Epithelial cell of prostate (primary cell): ENCODE measurements at regions not wholly inside any gene's neighbourhood (a gene's known extent, or its start where the extent isn't known, plus 50 kb on each side); places are given as distances from the start of the nearest gene placed in this dataset.

Experiments
- DNase-seq: peaks from one replicate; pipeline ENCODE4 v3.0.0-alpha.2; 2011; ENCODE audit warnings: low read depth, low spot score
- H3K27ac ChIP-seq: fragments of 450-650 bp; 2 replicates; pipeline ENCODE4 v1.5.1; 2017; ENCODE audit warnings: mild to moderate bottlenecking

DNA sequence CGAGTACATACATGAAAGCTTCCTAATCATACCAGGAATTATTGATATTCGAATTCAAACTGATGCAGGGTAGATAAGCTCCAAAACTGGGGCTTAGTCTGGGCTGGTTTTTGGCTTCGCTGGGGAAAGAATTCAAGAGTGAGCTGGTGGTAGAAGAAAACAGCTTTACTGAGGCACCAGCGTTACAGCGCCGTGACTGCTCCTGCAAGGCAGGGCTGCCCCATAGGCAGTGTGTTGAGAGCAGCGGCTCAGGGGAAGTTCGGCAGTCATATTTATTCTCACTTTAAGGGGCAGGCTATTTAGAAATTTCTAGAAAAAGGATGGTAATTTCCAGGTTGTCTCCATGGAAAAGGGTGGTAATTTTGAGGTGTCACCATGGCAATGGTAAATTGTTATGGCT, 292.6 kb upstream of the TCF4 start:
- no peak overlapping the region for H3K27ac ChIP-seq
- no peak for DNase-seq

- no peak for DNase-seq
- no peak overlapping the region for H3K27ac ChIP-seq
These were observed 291.3 kb upstream of the TCF4 start for GRCh38 chr18:55879331-55879730.

DNA sequence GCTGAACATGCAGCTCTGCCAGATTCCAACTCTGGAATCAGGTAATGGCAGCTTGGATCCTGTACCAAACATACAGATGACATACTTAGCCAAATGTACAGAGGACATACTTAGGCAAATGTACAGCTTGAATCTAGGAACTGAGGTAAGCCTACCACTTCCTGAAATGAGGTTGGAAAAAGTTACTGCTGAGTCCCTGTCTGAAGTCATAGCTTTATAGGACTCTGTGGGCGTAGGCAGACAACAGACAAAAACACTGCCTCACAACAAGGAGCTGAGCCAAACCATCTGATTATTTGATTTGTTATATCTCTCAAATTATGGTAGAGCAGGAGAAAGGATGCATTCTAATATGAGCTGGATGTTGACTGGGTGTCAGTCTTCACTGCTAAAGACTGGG, 290.2 kb upstream of the TCF4 start:
- no peak for DNase-seq
- H3K27ac ChIP-seq: no peak overlapping the region

DNA sequence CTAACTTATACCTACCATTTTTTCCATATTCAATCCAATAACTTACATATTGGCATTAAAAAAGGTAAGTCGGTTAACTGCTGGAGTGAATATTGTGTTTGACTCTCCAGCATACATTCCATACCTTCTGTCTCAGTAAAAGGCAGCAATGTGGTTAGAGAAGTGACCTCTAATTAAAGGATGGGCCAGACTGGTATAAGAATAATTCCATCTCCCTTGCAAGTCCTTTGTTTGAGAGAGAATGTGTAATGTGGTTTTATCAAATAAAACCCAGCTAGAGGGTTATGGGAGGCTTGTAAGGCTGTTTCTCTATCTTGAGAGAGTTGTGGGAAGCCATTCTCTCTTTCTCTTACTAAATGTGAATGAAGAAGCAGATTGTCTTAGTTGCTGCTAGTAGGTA, 289.3 kb upstream of the TCF4 start:
- DNase-seq: no peak
- no peak overlapping the region for H3K27ac ChIP-seq

- DNase-seq: no peak
- no peak overlapping the region for H3K27ac ChIP-seq
These were observed 288.3 kb upstream of the TCF4 start for GRCh38 chr18:55876254-55876653.

GRCh38 chr18:55875371-55875901, 287.4 kb upstream of the TCF4 start:
- no peak overlapping the region for H3K27ac ChIP-seq
- no peak for DNase-seq

DNA sequence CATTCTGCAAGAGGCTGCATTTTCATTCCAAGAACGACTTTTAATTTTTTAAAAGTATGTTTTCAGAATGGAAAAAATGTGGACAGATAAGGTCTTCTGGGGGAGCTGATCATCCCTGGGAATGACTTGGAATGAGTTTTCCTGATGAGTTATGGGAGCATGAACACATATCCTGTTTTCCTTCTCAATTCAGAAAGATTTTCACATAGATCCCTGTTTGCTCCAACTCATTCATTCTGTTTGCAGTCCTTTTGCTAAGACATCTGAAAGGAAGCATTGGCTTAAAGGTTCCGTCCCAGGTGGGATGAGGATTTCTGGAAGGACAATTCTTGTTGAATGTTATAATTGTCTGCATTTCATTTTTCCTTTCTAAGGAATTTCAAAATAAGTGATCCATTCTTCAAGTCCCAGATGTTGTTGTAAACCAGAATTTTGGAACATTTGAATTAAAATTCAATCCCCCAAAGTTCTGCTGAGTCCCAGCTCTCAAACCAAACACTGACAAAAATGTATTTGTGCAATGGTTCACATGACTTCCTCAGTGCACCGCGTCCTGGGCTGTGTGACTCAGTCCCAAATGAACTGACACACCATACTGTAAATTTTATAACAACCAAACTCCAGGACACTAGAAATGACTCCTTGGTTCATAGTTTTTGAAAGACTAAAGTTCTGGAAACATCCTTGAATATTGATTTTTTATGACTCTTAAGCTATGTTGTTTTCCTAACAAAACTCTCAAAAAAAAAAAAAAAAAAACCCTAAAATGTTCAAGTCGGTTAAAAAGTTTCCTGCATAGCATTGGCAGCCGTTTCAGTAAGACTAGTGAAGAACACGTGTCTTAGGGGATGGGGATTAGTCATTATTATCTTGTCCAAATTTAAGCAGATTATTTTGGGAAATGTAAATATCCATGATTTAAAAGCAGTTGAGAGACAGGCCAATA, 281.8 kb upstream of the TCF4 start:
- DNase-seq: no peak
- H3K27ac ChIP-seq: no peak overlapping the region

DNA sequence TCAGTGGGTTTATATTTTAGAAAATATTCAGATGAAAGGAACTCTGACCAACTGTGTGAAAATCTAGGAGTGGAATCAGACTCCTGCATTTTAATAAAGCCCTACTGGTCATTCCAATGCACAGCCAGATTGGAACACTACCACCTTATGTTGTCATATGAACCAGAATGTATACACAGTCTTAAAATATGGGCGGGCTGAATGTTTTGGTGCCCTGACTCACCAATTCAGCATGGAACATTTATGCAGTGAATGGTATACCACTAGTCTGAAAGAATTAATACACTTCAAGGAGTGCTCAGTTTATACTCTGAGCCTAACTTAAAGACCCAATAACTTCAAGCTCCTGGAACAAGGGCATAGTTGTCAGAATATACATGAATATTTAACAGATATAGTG, 280.9 kb upstream of the TCF4 start:
- H3K27ac ChIP-seq: no peak overlapping the region
- no peak for DNase-seq

DNA sequence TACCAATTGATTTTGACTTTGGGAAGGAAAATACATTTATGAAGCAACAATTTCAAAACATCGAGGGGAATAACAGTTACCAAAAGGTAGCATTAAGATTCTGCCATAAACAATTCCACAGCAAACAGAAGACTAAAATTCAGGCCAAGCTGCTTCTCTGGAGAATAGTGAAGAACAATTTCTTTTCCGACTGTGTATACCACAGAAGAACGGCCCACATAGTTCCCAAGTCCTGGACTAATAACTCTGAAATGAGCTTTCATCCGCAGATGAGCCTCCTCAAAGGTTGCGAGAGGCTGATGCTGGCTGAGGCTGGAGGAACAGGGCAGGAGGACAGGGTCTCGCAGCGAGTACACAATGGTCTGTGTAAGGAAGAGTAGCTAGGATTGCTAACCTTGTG, 278.9 kb upstream of the TCF4 start:
- DNase-seq: no peak
- no peak overlapping the region for H3K27ac ChIP-seq

DNA sequence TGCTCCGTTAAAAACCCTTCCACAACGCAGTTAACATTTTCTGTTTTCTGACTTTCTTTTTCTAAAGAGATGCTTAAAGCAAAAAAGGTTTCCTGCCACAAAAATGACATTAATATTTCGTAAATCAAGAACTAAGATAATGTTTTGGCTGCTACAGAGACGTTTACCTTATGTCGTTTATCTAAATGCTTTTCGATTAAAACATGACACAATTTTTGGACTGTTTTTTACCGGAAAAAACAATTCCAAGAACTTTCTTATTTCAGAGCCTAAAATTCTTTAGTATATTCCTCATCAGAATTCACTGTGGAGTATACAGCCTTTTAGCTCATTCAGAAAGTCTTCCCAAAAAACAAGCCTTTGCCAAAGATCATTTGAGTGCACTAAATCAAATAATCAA, 278.0 kb upstream of the TCF4 start:
- no peak overlapping the region for H3K27ac ChIP-seq
- no peak for DNase-seq

- H3K27ac ChIP-seq: no peak overlapping the region
- no peak for DNase-seq
These were observed 276.3 kb upstream of the TCF4 start for GRCh38 chr18:55864281-55864680.

DNA sequence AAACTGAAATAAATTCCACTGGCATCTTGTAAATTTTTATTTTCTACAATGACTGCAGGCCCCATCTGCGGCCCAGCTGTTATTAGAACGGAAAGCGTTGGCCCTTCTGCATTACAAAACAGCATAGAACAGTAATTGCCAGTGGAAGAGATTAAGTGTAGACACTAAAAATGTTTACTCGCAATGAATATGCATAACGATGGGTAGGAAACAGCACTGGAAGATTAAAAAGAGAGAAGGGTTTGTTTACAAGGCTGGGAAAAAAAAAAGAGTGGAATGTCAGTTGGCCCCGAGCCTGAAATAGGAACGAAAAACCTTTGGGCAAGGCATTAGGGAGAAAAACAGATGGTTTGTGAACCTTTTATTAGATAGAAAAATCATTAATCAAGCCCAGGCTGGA, 275.9 kb upstream of the TCF4 start:
- no peak overlapping the region for H3K27ac ChIP-seq
- DNase-seq: no peak

DNA sequence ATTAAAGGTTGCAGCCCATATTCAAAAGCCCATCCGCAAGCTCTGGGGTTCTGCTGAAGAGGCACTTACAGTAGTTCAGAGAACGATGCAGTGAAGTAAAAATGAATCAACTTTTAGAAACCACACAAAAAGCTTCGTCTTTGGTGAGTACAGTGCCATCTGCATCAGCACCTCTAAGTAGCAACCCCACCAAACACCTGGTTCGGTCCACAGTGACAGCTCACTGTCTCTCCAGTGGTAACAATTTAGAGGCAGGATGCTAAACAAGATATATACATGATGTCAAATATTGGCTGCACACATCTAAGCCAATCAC, 275.4 kb upstream of the TCF4 start:
- no peak overlapping the region for H3K27ac ChIP-seq
- DNase-seq: no peak

DNA sequence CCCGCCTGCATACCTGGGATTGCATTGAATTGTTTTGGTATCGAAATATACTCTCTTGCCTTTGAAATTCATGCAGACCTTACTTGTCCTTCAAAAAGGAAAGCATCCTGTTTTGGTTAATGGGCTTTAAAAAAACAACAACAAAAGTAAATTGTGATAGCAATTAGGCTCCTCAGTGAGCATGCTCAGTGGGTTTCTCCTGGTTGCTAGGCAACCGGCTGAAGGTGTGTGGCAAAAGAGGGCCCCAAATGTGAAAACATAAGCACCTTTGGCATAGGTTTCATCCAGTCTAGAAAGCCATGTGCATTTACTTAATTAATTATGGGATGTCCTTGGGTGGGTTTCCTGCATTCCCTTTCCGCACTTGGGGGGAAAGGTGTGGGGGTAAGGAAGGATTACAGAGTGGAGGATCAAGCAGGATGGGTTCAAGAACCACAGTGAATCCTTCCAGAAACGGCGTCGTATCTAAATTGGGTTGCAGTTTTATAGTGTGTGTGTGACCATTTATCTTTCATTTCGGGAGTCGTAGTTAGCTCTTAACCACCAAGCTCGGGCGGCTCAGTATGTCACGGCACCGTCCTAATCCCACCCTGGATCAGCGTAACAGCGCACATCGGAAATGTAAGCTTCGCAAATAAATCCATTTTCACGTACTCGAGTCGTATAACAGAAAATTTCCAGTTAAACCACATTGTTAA, 274.9 kb upstream of the TCF4 start:
- no peak overlapping the region for H3K27ac ChIP-seq
- no peak for DNase-seq

DNA sequence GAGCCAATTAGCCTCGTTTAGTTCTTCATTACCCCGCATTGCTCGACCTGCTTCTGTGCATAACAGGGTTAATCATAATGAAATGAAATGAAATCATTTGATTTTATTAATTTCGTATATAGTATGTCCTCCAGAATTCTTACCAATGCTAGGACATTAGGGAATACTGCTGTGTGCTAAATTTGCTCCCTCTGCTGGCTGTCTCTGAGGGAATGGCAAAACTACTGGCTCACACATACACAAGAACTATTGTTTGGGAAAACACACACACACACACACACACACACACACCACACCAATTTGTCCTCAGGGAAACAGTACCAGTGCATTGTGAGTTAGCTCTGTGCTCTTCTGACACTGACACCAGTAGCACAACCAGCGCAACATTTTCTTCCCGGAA, 273.3 kb upstream of the TCF4 start:
- H3K27ac ChIP-seq: no peak overlapping the region
- no peak for DNase-seq

DNA sequence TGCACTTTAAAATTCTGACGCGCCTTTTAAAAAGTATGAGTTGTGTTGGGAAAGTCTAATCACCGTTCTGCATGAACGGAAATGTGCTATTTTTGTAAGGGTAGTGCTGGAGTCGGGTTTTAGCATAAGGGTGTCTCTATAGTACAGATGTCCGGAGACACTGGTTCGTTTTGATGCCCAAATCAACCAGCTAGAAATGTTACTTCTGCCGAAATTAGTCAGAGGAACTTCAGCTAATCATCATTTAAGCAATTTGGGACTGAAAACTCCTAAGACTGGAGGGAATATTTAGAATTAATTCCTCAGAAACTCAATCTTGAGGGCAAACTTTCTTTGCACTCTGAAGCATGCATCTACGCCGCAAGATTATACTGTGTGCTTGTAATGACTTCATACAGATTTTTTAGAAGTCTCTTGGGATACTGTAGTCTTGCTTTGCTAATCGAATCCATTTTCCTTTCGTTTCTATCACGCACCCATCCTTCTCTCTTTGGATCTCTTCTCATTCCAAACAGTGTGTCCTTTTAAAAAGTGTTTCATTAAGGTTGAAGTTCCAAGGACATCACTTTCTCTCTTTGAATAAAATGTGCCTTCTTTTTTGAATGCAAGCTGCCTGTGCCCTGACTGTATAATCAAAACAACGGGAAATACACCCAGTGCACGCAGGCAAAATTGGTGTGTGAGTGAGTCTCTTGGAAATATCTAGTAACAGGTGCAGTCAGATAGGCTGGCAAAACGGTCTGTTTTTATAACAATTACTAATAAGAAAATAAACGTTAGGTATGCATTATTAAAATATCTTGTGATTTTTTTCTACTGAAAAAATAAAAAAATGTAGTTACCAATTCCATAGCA, 270.9 kb upstream of the TCF4 start:
- H3K27ac ChIP-seq: no peak overlapping the region
- no peak for DNase-seq

DNA sequence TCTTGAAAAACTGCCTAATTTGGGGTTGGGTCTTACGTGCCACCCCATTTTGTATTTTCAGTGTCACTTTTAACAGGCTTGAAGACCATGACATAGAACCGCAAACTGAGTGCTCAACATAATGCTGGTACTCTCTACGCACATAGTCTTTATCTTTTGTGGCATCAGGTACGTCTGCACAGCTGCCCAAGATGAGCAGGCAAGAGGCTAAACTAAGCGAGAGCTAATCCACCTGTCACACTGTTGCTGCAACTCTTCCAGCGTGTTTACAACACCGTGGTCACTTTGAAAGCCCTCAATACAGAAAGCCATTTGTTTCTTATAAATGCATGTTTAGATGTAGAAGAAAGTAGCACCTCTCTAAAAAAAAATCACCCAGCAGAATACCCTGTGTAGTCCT, 270.0 kb upstream of the TCF4 start:
- H3K27ac ChIP-seq: peak overlapping the region; percentile 86
- no peak for DNase-seq

DNA sequence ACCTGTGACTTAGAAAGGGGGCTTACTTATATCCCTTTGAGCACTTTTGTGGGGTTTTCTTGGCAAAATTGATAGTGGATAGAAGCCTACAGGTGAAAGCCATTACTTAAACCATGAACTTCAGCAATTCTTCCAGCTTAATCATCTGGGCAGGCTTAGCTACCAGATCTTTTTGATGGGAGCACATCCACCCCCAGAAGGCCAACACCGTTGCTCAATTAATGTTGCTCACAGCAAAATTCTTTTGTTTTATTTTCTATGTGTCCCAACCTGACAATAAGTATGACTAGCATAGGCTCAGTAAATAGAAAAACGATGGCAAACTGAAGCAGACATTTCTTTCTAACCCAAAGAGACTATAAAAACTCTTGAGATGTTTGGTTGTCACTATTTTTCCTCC, 269.4 kb upstream of the TCF4 start:
- H3K27ac ChIP-seq: peak overlapping the region; percentile 86
- DNase-seq: peak; percentile 49

- H3K27ac ChIP-seq: peak overlapping the region; percentile 86
- DNase-seq: no peak
These were observed 268.7 kb upstream of the TCF4 start for GRCh38 chr18:55856679-55857078.

DNA sequence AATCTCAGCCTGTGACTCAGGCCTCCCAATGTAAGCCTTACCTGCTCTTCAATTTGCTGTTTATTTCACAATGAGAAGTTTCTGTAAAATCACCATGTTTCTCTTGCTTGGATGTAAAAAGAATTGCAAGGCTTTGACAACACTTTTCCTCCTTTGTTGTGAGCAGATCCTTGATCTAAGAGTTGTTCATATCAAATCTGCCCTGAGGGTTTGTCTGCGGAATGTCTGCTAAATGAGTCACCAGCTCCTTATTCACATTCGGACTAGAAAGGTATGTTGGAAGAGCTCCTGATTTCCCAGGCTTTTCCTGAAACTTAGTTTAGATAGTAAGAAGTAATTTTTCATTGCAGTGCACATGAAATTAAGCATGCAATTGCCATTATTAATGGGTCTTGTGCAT, 268.2 kb upstream of the TCF4 start:
- H3K27ac ChIP-seq: peak overlapping the region; percentile 86
- peak; percentile 87 for DNase-seq

GRCh38 chr18:55853268-55853667, 265.3 kb upstream of the TCF4 start:
- H3K27ac ChIP-seq: no peak overlapping the region
- no peak for DNase-seq
